GM18870 (cell line): ENCODE measurements at regions not wholly inside any gene's neighbourhood (a gene's known extent, or its start where the extent isn't known, plus 50 kb on each side); places are given as distances from the start of the nearest gene placed in this dataset.

Source experiments
- ATAC-seq: cut with Tn5 transposase; IDR thresholded peaks from one replicate; pipeline ENCODE4 v1.9.1; 2021; ENCODE audit warnings: moderate library complexity; ENCODE audit not compliant: unreplicated experiment

DNA sequence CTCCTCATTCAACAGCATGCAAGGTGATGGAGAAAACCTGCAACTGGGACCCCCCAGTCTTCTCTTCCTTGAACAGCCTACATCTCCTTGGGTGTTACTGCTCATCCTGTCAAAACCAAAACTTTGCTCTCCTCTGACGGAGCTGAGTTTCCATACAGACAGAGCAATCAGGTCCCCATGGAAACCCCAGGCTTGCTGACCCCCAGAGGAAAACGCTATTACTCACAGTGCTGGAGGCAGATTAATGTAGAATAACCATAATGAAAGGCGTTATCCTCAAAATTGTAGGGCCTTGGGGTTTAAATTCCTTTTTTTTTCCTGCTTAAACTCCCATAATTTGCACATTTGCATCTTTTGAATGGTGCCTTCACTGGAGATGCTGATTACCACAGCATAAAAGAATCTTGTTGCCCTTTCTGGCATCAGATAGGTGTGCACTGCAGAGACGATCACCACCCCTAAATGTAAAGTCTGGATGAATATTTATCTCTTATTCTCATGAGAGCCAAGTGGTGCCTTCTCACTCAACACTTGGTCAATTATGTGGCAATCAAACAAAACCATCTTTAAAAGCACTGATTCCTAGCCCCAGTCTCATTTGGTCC, 126.3 kb downstream of the MSX2 start:
- ATAC-seq: no peak

DNA sequence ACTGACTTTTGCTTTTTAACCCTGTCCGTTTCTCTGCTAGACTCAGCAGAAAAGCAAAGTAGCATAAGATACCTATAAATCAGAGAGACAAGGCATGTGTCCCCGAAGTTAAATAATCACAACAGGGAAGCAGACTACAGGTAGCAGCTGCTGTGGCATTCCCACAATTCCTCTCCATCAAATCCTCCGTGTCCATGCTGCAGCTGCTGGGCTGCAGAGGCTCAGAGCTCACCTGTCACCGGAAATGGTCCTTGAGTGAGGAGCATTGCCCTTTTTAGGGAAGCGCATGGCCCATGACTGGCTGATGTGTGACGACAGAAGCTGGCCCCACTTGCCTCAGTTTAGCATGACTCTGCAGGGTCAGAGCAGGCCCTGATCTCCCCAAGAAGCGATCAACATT, 125.0 kb downstream of the MSX2 start:
- ATAC-seq: no peak

- ATAC-seq: no peak
These were observed 120.6 kb downstream of the MSX2 start for GRCh38 chr5:174844971-174845370.

DNA sequence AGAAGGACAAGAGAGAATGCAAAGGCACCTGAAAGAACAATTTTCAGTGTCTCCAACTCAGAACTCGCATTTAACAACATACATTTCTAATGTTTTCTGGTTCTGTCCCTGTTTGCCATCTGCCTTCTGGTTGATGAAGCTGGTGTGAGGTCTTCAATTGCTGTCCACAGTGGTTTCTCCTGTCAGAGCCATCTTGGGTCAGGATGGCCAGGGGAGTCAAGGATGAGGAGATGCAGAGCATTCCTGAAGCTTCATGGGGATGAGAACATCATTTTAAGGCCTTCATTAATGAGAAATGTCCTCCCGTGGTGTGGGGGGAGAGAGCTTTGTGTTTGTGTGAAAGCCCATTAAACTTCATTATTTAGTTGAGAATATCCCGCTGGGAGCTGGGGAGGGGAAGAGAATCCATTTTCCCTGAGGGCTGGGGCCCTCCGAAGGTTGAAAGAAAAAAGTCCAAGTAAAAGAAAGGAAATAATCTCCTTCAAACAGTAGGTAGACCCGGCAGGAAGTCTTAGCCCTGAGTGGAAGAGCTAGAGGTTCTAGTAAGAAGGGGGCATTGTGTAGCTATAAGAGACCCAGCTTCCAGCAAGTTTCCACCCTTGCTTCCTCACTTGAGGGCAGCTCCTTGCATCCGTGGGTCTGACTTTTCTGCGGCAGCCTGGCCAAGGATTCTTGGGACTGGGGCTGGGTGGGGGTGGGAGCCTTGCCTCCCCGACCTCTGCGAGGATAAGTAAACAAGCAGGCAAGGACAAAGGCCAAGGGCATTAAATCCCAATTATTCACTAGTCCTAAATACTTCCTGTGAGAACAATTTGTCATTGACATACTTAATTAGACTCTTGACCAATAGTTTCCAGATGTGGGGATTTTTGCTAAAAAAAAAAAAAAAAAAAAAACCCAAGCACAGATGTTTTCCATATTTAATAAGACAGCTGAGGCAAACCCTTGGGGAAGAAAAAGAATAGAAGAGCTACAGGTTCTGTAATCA, 119.2 kb downstream of the MSX2 start:
- ATAC-seq: no peak

DNA sequence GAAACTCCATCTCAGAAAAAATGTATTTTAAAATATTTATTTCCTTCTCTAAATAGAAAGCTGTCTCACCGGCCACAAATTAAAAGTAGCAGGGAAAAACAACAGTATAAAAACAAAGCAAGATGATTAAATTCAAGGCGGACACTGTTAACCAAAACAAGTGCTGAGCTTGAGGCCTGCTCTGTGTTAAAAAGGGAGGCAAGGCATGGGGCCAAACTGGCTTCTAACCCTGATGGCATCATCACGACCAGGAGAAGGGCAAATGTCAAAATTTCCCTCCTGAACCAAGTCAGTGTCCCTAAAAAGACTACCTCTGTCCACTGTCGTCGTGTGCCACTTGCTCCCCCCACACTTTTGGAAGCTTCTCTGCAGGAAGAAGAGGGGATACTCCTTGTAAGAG, 116.1 kb downstream of the MSX2 start:
- no peak for ATAC-seq

- ATAC-seq: no peak
These were observed 114.8 kb downstream of the MSX2 start for GRCh38 chr5:174839196-174839595.

GRCh38 chr5:174837919-174838902, 113.8 kb downstream of the MSX2 start:
- no peak for ATAC-seq

DNA sequence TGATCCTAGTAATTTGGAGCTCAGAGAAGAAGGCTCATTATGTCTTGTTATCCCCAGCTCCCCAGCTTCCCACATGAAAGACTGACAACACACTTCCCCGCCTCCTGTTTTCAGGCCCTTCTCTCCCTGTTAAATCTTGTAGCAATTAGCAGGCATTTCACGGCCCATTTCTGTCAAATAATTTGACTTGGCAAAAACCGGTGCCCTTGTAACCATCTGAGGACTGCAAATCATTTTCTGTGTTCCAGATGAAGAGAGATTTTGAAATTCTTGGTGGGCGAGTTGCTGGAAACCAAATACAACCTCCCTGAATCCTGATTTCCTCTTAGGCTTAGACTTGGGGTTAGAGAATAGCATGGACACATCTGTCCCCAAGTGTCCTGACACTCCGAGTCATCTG, 109.7 kb downstream of the MSX2 start:
- ATAC-seq: no peak

DNA sequence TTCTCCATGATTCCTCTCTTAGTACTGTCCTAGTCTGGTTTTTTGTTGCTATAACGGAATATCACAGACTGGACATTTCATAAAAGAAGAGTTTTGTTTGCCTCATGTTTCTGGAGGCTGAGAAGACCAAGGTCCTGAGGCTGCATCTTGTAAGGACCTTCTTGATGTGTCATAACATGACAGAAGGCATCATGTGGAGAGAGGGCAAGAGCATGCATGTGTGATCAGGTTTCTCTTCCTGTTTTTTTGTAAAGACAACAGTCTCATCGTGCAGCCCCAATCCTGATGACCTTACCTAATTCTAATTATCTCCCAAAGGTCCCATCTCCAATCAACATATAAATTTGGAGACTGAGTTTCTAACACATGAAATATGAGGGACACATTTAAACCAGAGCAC, 108.4 kb downstream of the MSX2 start:
- no peak for ATAC-seq

DNA sequence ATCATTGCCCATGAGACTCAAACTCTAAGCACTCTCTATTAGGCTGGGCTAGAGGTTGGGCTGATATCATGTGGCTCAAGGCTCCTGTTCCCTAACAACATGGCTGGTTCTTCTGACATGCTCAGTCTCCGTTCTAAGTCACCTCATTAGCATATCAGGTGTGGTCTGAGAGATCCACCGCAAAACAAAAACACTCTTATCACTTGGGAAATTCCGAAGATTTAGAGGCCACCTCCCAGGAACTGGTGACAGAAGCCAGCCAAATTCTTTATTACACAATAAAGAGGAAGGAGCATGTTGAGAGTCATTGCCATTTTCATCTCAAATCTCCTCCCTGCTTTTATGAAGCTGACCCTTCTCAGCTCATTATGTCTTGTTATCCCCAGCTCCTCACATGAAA, 107.6 kb downstream of the MSX2 start:
- no peak for ATAC-seq

GRCh38 chr5:174831031-174831660, 106.8 kb downstream of the MSX2 start:
- no peak for ATAC-seq

DNA sequence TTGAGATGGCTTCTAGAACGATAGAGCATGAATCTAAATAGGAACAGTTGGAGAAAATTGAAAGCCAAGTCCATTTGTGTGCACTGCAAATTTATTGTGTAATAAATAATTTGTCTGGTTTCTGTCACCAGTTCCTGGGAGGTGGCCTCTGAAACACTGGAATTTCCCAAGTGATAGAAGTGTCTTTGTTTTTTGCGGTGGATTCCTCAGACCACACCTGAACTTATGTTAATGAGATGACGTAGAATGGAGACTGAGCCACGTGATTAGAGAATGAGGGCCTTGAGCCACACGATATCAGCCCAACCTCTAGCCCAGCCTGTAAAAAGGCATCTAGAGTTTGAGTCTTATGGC, 105.1 kb downstream of the MSX2 start:
- no peak for ATAC-seq

DNA sequence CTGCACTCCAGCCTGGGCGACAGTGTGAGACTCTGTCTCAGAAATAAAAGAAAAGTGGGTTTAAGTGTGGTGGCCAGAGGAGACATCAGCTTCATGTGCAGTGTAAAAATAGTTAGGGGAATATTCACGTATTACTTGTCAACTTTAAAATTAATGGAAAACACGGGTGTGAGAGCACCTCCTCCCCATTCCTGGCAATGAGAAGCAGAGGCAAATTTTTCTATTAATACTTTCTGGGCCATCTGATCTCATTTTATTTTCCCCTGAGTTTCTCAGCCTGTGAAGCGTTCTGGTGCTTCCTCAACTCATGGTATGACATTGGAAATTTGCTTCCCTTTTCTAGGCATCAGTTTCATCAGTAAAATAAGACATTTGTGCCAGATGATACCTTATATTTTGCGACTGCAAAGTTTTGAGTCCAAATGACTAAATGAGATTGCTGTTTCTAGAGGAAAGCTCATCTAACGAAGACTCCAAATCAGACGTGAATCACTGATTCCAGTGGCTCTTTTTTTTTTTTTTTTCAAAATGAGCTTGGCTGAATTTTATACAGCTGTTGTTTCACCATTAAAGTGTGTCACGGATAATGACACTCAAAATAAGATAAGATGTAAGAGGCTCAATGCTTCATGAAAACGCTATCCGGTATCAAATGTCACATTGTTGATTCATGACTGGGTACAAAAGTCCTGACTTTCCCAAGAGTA, 104.6 kb downstream of the MSX2 start:
- ATAC-seq: no peak

DNA sequence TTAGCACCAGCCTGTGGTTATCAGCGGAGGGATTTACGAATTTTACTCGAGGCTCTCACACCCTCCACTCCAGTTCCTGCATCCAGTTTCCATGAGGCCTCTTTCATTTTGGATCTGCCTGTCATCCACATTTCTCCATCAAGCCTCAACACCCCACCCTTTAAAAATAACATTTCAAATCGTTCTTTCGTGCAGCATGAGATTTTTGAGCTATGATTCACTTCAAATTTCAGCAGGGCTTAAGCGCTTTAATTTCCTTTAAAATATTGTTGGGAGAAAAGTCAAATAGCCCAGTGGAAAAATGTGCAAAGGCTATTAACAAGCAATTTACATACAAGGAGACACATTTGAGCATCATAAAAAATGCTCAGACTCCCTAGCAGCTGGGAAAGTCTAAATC, 103.2 kb downstream of the MSX2 start:
- no peak for ATAC-seq

GRCh38 chr5:174825587-174825986, 101.2 kb downstream of the MSX2 start:
- no peak for ATAC-seq

DNA sequence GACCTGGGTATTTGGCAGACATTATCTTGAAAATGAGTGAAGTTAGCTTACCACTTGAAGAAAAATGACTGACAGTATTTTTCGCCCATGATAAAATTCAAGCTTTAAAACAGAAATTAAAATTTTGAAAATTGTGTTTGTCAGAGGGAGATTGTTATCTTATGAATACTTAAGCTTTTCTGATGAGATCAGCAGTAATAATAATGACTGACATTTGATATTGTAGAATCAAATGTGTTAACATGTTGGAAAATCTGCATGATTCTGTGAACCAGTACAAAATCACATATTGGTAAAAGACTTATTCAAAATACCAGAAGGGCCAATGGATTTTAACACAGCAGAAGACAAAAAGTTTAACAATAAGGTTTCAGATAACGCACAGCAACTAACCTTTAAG, 94.0 kb downstream of the MSX2 start:
- ATAC-seq: no peak

DNA sequence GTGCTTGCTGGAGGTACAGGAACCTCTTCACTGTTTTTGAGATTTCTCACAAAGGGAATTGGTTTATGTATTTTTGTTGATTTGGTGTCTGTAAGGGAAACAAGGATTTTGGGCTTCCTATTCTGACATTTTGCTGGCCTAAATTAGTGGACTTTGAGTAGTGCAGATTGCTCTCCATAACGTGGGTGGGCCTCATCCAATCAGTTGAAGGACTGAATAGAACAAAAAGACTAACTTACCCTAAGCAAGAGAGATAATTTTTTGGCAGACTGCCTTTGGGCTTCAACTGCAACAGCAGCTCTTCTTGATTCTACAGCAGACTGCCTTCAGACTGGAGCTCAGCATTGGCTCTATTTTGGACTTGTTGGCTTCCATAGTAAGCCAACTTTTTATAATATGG, 93.2 kb downstream of the MSX2 start:
- no peak for ATAC-seq

GRCh38 chr5:174816858-174817257, 92.5 kb downstream of the MSX2 start:
- no peak for ATAC-seq

GRCh38 chr5:174811438-174811837, 87.1 kb downstream of the MSX2 start:
- ATAC-seq: no peak

DNA sequence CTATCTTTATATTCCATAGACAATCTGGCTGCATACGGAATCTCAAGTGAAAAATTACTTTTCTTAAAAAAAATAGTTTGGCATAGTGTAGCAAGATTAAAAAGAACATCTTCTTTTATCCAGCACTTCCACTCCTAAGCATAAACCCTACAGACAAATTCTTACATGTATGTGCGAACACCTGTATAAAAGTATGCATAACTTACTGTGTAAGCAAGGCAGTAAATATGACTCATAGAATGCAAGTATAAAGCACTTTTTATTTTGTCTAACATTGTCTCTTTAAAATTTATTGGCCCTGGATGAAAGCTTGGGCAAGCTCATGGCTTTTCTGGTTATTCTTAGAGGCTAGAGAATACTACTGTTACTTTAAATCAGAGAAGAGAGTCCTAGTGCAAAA, 86.4 kb downstream of the MSX2 start:
- no peak for ATAC-seq
